ENCODE measurements at regions not wholly inside any gene's neighbourhood (a gene's known extent, or its start where the extent isn't known, plus 50 kb on each side); places are given as distances from the start of the nearest gene placed in this dataset.

DNA sequence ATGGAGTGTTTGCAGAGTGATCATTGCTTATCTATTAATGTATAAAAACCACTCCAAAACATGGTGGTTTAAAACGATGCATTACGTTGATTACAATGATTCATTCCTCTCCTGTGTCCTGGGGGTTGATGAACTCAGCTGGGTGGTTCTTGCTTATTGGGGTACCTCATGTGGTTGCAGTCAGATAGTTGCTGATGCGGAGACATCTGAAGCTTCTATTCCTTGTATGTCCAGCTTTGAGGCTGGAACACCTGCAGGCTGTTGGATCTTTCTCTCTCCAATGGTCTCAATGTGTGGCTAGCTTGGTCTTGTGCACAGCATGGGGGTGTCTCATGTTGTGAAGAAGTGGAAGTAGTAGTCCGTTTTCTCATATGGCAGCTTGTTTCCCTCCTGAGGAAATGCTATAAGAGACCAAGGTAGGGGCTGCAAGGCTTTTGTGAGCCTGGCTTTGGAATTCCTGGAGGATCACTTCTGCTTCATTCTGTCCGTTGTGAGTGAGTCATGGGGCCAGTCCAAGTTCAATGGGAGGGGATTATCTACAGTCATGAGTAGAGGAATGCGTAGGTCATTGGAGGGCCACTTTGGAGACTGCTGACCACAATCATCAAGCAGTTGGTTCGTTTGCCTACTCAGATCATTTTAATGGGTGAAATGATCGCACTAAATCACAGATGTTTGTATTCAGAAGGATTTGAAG lies 601.0 kb downstream of the SLC4A3 start:
- no peak for DNase-seq

DNA sequence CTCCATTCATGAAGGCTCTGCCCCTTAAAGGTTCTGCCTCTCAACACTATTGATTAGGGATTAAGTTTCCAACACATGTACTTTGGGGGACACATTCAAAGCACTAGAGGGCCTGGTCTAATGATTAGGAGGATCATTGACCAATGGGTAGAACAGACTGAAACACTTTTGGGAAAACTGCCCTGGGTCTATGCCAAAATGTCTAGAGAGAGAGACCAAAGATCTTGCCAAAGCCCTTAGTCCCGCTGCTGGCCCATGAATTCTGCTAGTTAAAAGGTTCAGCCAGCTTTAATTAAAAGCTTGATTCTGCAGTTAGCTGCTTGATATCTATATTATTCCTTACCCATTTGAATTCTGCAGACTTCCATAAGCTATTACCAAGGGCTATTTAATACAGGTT lies 613.2 kb downstream of the SLC4A3 start:
- DNase-seq: no peak

DNA sequence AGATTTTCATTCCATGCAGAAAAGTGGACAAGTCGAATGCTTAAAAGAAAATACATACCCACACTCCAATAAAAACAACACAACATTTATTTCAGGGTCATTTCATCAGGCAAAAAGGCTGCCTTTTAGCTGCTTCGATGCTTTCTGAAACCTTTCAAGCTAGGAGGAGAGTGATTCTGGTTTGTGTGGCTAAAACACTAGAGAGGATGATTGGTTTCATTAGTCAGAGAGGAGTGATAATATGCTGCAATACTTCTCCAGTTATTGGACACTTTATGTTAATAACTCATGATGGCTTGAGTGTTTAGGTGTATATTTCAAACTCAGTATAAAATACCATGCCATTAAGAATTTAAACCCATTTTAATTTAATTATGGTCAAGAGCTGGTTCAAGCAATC lies 614.0 kb downstream of the SLC4A3 start:
- no peak for DNase-seq

DNA sequence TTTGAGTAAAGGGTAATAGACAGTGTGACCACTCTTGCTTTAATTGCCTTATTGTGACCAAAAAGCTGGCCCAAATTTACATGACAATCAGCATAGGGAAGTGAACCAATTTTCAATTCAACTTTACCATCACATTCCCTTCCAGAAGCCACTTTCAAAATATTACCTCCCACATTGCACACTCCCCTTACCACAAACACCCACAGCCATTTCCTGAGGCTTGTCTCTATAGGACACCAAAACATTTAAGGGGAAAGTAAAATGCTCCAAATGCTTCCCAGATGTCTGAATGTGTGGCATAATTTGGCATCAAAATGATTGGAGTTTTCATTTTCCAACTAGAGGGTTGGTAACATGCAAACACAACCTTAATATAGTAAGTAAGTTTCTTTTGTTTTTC lies 616.1 kb downstream of the SLC4A3 start:
- no peak for DNase-seq

DNA sequence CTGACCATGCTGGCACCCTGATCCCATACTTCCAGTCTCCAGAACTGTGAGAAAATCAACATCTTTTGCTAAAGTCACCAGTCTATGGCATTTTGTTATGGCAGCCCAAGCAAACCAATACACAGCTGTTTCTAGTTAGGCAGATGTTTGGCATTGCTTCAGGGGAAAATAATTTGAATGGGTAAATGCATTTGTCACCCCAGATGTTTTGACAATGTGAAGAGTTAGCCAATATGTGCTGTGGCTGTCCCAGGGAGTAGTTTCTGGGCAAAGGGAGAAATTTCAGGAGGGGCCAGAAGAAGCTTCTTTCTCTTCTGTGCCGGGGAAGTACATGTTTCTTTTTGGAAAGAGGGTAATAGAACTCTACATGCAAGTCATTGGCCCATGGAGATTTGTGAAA lies 619.0 kb downstream of the SLC4A3 start:
- no peak for DNase-seq

DNA sequence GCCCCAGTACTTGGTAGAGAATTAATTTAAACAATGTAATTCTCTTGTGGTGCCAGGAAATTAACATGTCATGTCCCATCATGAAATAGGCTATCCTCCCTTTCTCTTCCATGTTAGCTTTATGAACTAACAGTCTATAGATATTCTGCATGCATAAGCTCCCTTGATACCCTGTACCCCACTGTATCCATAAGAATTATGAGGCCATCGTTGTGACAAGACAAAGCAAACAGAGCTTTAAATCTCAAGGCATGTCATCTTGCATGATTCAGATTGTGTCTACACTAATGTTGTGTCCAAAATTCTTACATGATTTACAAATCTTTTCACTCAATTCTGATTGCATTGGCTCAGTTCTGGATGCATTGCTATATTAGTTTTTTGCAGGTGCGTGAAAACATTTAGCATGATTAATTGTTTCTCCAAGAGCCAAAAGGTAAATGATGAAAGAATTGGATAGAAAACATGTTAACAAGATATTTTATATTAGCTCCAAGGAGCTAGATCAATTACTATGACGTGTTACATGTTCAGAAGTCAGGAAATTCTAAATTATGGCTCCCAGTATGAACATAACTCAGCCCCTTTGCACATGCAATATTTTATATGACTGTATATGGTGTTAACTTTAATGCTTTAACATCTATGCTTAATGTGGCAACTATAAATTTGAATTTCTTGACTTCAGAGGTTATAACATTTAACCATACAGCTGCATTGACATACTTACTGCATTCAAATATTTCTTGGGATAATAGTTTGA lies 620.3 kb downstream of the SLC4A3 start:
- no peak for DNase-seq

DNA sequence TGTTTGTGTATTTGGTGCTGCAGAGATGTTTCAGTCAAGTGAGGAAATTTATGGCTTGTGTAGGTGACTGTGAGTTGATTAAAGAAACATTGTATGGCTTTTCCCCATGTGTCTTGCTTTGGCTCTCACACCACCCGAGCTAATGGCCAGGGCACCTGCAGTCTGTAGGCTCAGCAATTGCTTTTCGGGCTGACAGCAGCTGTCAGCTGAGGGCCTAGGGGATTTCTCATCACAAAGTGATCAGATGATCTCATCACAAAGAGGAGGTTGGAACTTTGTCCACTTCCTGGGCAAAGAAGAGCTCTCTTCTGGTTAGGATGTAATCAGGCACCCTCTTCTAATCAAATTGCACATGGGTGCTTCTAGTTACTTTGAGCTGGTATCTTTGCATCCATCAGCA lies 632.2 kb downstream of the SLC4A3 start:
- no peak for DNase-seq

DNA sequence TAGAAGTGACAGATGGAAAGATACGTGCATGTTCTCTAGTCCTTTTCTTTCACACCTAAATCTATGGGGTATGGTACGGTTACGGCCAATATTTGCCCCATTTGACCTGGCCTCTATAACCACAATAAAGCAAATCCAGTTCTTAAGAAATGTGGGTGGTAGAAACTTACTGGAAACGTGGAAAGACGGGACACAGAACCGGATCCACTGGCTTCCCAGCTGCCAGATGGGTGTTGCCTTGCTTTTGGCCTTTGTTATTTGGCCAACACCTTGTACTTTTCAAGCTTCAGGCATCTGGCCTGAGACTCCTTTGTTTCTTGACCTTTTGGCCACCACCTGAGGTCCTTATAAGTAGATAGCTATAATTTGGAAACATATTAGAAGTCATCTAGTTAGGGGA lies 635.9 kb downstream of the SLC4A3 start:
- no peak for DNase-seq

DNA sequence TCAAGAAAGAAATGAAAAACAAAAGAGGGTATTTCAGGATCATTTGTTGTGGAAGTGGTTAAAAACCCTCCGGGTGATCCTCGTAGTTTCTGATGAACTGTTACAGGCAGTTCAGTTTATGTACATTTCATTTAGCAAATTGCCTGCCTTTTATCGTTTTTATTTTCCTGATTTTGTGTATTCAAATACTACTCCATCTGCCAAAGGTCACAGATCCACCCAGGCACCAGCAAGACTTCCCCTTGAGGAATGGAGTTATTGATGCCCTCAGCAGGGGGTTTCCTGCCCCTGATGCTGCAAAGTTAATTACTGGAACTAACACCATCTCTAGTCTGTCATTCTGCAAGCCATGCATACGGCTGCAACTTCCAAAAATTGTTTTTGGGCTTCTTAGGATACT lies 641.9 kb downstream of the SLC4A3 start:
- no peak for DNase-seq

DNA sequence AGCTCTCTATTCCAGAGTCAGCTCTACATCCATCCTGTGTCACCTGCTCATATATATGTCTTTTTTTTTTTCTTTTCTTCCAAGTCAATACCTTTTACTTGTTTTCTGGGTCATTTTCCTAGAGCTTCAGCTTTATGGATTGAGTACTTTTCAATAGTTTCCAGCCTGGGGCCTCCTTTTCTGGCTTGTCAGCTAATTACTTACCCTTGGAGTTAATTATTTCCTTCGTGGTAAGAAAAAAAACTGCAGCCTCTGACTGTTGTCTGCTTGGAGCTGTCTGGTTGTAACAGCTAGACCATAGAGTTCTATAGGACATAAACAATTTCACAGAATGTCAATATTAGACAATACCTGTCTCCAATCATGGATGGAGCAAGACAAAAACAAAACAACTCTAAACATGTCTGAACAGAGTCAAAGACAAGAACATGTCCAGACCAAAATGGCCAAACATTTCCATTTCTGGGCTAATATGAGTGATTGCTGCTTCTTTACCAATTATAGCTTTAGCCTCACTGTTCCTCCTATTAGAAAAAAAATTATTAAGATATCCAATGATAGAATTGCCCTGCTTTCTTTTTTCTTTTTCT lies 643.1 kb downstream of the SLC4A3 start:
- DNase-seq: no peak

DNA sequence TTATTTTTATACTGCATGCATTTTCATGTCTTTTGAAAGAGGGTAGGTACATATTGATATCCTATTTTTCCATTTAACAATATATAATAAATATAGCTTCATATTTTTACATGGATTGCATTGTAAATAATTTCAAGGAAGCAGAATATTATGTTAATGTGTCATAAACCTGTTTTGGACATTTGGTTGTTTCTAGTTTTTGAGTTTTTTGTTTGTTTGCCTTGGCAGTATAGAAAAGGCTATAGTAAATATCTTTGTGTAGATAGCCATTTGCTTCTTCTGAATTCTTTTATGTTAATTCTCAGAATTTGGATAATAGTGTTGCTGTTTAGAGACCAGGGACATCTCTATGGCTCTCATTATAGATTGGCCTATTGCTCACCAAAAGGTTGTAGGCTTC lies 645.2 kb downstream of the SLC4A3 start:
- no peak for DNase-seq

DNA sequence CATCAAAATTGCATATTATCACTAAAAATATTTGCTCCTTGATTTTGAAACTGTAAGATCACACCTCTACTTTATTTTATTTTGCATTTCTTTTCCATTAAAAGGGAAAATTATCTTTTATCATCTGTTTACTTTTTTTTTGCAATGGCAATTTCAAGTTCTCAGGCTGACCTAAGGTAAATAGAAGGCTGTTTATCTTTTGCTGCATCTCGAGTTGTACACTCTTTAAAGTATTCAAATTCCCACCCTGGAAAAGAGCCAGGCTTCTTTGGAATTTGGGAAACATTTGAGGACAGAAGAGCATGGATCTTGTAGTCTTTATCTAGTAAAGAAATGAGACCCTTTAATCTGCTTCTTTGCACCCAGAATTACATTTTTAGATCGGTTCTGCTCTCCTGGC lies 645.7 kb downstream of the SLC4A3 start:
- no peak for DNase-seq

DNA sequence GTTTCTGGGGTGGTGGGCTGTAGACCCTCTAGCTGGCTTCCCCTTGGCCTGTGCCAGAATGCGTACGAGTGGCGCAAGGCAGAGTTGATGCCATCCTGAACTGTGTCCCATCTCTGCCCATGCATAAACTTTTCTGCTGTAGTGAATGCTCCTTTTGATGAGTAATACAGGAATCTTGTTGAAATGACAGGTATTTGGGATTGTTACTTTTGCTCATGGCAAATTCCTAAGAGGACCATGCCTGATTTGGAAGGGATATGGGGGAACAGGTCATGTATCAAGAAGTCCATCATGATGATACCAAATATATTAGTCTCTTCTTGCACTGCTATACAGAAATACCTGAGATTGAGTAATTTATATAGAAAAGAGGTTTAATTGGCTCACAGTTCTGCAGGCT lies 648.0 kb downstream of the SLC4A3 start:
- no peak for DNase-seq

DNA sequence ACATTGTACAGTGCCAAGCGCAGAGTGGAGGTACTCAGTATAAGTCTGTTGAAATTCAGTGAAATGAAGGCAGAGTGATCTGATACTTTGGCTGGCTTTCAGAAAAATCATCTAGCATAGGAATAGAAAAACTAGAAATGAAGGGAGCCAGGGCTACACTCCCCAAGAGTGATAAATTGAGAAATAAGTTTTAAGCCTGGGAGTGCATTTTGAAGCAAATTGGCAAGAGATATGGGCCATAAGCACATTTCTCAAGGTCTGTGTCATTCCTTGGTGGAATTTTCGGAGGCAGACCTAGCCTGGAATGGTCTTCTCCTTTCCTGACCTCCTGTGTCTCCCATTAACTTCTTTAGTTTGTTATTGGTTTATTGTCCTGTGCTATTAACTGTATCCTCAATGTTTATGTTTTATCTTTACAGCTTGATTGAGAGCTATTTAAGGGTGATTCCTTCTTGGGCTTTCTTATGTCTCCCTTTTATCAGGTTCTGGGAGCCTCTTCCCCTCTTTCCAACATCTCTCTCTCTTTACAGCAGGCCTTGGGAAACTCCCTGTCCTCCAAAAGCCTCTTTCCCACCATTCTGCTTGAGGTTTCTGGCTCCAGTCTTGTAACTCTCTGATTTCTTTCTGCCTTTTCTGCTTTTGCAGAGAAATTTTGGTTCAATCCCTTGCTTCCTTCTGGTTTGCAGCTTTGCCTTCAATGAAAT lies 649.5 kb downstream of the SLC4A3 start:
- no peak for DNase-seq

DNA sequence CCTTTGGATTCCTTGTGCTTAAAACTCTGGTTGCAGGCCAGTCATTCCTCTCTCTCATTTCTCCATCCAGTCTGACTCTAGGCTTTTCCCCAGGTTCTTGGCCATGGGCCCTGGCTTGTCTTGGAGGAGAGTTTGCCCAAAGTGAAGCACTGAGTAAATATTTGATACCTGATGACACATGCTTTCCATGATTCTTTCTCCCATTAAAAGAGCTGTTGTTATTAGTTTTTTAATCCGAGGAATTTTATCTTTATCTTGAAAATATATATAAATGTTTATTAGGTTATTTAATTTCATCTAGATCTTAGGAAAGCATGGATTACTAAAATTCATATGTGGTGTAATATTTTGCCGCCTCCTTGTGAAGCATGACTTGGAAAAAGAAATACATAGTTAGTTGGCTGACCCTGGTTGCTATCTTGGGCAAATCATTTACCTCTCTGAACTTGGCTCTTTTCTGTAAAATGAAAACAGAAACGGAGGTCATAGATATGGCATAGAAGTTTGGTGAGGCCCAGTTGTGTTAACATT lies 650.1 kb downstream of the SLC4A3 start:
- DNase-seq: no peak

DNA sequence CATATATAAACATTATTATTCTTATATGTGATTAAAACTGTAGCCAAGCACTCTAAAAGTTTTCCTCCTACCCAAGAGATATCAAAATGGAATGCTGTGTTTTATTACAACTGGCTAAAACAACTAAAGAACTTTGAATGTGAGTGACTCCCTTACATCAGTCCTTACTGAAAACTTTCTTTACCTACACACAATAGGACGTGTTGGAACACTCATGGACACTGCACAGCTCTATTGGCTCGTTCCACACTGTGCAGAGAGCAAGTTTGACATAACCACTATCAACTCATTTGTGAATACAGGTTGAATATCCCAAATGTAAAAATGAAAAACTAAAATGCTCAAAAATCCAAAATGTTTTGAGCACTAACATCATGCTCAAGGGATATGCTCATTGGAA lies 650.6 kb downstream of the SLC4A3 start:
- DNase-seq: no peak

DNA sequence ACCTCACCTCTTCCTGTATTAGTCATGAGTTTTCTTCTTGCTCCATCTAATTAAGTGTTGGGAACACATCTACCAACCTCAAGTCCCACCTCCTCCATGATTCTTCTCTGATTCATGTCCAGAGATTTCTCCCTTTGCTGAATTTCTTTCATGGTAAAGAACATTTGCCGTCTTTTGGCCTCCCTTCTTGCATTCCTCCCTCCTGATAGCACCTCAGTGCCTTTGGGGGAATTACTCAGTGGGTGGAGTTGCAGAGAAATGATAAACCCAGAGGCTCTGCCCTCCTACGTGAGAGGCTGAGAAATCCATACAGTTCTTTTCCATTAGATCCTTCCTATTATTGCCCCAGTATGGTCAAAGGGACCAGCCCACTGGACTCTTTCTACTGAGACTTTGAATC lies 651.9 kb downstream of the SLC4A3 start:
- no peak for DNase-seq

DNA sequence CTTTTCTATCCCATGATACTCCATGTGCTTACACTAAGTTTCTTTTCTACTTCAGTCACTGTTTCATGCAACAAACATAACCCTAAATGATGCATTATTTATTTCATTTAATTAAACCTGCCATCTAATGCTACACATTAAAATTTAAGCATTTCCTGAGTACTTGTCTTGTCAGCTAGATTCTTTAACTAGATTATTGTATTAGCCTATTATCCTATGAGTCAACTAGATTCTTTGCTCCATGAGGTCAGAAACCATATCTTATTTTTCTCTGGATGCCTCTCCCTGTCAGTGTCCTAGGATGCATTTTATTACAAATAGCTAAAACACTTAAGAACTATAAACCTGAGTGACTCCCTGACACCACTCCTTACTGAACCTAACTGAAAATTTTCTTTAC lies 652.4 kb downstream of the SLC4A3 start:
- no peak for DNase-seq

DNA sequence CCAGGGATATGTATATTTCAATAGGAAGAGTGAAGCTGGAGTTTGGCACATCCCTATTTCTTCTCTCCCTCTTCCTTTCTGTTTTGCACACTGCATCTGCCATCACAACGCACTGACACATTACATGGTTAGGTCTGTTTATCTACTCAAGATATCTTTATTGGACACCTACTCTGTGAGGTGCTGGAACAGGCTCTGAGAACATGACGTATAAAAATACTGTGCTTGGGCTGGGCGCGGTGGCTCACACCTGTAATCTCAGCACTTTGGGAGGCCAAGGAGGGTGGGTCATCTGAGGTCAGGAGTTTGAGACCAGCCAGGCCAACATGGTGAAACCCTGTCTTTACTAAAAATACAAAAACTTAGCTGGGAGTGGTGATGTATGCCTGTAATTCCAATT lies 653.3 kb downstream of the SLC4A3 start:
- no peak for DNase-seq

DNA sequence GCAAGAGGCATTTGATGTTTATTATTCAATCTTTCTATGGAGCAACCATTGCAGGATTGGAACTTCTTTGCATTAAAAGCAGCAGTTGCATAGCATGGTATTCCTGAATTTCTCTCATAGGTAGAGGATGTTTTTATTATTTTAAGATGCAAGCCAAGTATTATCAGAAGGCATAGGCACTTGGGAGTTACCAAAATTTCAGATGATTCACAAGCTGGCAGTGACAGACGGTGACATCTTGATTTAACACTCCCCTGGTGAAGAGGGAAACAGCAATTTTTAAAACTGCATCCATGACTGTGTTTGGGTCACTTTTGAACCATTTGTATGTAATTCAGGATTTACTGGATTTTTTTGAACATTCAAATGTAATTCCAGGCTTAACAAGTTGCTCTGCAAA lies 654.3 kb downstream of the SLC4A3 start:
- no peak for DNase-seq

DNA sequence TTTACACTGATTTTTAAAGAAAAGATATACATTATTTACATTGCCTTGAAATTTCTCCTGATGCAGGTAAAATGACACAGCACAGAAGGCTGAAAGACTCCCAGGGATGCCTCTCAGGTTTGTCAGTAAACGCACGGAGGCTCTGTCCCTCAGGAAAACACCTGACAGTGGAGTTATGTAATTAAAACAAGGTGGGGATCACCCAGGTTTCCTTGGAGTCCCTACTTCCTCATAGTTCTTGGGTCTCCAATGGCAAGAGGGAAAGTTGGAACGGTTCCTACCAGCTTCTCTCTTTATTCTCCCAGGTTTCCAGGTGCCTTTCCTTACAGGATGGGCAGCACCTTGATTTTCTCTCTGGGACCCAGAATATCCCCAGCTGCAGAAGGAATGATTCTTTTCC lies 654.8 kb downstream of the SLC4A3 start:
- DNase-seq: no peak

DNA sequence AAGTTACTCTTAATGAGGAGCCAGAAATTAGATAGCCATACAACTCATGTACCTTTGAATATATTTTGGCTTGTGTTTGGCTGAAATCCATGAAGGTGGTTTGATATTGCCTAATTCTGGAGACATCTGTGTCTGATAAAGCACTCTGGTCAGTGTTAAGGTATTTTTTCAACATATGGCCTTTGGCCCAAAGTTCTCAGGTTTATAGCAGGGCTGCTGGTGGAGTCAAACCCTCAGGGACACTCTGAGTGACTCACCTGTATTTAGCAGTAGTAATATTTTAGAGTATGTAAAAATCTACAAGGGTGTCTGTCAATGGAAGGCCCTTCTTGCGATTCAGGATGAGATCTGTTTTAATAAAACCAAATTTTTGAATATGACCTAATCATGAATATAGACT lies 666.5 kb downstream of the SLC4A3 start:
- DNase-seq: no peak

DNA sequence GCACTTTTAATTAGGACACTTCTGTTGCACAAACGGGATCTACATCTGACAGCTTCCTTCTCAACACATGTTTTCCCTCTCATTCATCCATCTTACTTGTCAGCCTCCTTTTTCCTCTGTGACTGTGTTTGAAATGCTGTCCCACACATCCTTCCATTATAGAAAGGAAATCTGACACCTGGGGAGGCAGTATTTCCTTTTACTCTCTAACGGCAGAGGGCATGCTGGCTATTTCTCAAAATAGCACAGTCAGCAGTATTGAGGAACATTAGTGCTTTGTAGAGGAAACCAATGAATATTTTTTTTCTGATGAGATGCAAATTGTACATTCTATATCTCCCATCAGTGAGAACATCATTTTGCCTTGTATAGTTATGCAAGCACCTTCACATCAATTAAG lies 668.7 kb downstream of the SLC4A3 start:
- no peak for DNase-seq

DNA sequence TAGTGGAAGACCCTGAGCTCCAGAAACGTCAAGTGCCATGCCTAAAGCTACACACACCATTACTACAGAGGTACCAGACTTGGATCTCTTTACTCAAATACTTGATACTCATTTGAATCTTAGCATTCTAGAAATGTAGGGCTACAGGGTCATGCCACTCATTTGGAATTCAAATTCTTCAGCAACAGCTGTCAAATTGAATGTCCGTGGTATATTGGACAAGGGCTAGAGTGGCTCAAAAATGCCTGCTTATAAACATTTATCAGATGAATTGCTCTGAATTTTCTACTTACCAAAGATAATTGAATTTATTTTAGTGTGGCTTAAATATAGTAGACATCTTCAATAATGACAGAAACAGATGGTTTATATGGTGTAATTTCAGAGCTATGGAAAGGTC lies 669.7 kb downstream of the SLC4A3 start:
- DNase-seq: no peak

Data from activated gamma-delta T cell treated with Interleukin-2 at 50 U/mL for 16 hours (primary cell).